Lower leg skin (tissue), 4 donors: ENCODE measurements at regions not wholly inside any gene's neighbourhood (a gene's known extent, or its start where the extent isn't known, plus 50 kb on each side); places are given as distances from the start of the nearest gene placed in this dataset.

Experiments
- DNase-seq, 2 donors: peaks; one replicate each; pipeline ENCODE4 v3.0.0-alpha.2; 2019; ENCODE audit warnings: low spot score in 2 of 2
- H3K4me3 ChIP-seq: fragments of 200-600 bp; sonication (generic); 2 replicates; pipeline ENCODE4 v1.5.1; 2017; ENCODE audit warnings: mild to moderate bottlenecking, low read depth; ENCODE audit not compliant: poor library complexity, severe bottlenecking
- POLR2A ChIP-seq, 2 donors: fragments of 450-650 bp; IDR thresholded peaks; one replicate each; pipeline ENCODE4 v1.6.1; 2016 to 2017; ENCODE audit warnings: antibody characterized with exemption in 2 of 2, mild to moderate bottlenecking in 1 of 2, moderate library complexity in 1 of 2
- WGBS, 2 donors: methylation state at CpG; one replicate each; pipeline ENCODE4 v1.1.5; 2018; 5-methylcytosine and 5-hydroxymethylcytosine counted together
- intact Hi-C: fragments of 100-400 bp; cut with DNase I; formaldehyde crosslinking; loops from one replicate; pipeline ENCODE4 v1.15.0; 2023; ENCODE audit warnings: low total_unique reads
- TF ChIP-seq, protein P1 (sequence below), 3 donors: fragments of 450-650 bp; IDR thresholded peaks; one replicate each; pipeline ENCODE4 v1.5.1; 2016; ENCODE audit warnings: antibody characterized with exemption in 3 of 3, mild to moderate bottlenecking in 3 of 3, moderate library complexity in 2 of 3

GRCh38 chr11:31936312-31936711, 125.2 kb upstream of the PAX6 start:
- no peak for DNase-seq
- H3K4me3 ChIP-seq: no peak overlapping the region
- WGBS, 2 donors: 48 to 63% methylated on average over 1 of the region's 1 CpG
- no peak for TF ChIP-seq POLR2A (IDR thresholded peaks at IDR 0.05)
- TF ChIP-seq, protein P1, sequence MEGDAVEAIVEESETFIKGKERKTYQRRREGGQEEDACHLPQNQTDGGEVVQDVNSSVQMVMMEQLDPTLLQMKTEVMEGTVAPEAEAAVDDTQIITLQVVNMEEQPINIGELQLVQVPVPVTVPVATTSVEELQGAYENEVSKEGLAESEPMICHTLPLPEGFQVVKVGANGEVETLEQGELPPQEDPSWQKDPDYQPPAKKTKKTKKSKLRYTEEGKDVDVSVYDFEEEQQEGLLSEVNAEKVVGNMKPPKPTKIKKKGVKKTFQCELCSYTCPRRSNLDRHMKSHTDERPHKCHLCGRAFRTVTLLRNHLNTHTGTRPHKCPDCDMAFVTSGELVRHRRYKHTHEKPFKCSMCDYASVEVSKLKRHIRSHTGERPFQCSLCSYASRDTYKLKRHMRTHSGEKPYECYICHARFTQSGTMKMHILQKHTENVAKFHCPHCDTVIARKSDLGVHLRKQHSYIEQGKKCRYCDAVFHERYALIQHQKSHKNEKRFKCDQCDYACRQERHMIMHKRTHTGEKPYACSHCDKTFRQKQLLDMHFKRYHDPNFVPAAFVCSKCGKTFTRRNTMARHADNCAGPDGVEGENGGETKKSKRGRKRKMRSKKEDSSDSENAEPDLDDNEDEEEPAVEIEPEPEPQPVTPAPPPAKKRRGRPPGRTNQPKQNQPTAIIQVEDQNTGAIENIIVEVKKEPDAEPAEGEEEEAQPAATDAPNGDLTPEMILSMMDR (IDR thresholded peaks at IDR 0.05): no peak
- intact Hi-C loops: no loop called here

DNA sequence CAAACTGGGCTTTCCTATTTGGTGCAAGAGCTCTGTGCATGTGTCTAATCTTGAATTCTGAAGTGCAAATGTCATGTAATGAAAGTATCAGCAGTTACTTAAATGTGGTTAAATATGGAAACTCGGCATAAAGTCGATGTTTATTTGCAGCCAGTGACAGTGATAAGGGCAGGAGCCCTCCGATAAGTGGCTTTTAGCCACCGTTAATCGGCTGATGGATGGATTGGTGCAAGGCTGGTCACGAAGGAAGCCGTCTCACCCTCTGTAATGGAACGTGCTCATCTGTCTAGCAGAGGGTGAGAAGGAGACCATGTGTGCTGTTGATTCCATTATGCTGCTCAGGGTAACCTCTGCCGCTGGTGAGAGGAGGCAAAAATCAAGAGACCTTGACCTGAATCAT, 121.8 kb upstream of the PAX6 start:
- WGBS, 2 donors: 64 to 65% methylated on average over 9 of the region's 9 CpGs

DNA sequence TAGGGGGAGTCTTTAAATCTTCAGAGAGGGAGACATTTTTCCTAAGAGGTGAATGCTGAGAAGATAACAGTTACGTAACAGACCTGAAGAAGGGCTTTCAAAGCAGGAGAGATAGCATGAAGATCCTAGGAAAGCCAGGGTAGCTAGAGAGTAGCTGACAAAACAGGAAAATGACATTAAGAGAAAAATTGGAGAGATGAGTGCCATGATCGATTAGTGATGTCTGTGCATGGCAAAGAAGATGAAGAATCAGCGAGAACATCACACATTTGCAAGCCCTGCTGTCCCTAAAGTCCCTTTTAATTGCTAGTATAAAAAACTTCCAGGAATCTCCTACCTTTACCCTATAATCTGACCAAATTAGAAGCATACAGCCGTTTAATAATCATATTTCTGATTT, 116.9 kb upstream of the PAX6 start:
- H3K4me3 ChIP-seq: no peak overlapping the region
- intact Hi-C loops: no loop called here
- DNase-seq: no peak
- WGBS, 2 donors: 81 to 82% methylated on average over 4 of the region's 4 CpGs
- TF ChIP-seq, protein P1 (IDR thresholded peaks at IDR 0.05): no peak
- no peak for TF ChIP-seq POLR2A (IDR thresholded peaks at IDR 0.05)

More for the DNA sequence above, 121.8 kb upstream of the PAX6 start:
- TF ChIP-seq POLR2A (IDR thresholded peaks at IDR 0.05): no peak
- TF ChIP-seq, protein P1 (IDR thresholded peaks at IDR 0.05): no peak
- no peak for DNase-seq
- no peak overlapping the region for H3K4me3 ChIP-seq
- intact Hi-C loops: no loop called here

- TF ChIP-seq, protein P1 (IDR thresholded peaks at IDR 0.05): no peak
- no peak for TF ChIP-seq POLR2A (IDR thresholded peaks at IDR 0.05)
- 59 to 61% methylated on average over 3 of the region's 3 CpGs for WGBS, 2 donors
- no peak overlapping the region for H3K4me3 ChIP-seq
- intact Hi-C loops: no loop called here
- DNase-seq: no peak
Observed at GRCh38 chr11:31926816-31927528, 115.8 kb upstream of the PAX6 start.

DNA sequence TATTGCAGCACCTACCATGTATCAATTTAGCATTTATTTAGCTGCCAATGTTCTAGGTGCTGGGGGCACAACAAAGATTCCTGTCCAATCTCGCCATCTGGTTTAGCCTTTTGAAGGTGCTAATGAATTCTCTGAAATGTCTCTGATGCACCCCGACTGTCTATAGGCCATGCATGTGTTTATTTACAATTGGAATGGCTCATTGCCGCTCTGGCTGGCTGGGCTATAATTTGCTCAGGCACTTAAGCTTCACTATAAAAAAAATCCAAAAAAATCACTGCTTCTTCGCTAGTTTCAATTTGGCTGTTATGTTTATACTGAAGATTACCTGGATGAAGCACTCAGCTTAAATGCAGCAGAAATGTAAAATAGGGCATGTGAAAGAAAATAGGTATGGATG, 115.0 kb upstream of the PAX6 start:
- TF ChIP-seq, protein P1 (IDR thresholded peaks at IDR 0.05): no peak
- TF ChIP-seq POLR2A (IDR thresholded peaks at IDR 0.05): no peak
- no peak for DNase-seq
- no peak overlapping the region for H3K4me3 ChIP-seq
- intact Hi-C loops: no loop called here
- 63 to 81% methylated on average over 4 of the region's 4 CpGs for WGBS, 2 donors

GRCh38 chr11:31922450-31922849, 111.3 kb upstream of the PAX6 start:
- no peak for DNase-seq
- TF ChIP-seq, protein P1 (IDR thresholded peaks at IDR 0.05): no peak
- no peak for TF ChIP-seq POLR2A (IDR thresholded peaks at IDR 0.05)
- no peak overlapping the region for H3K4me3 ChIP-seq
- WGBS, 2 donors: 65 to 74% methylated on average over 3 of the region's 3 CpGs
- intact Hi-C loops: no loop called here
